HG03432 (cell line): ENCODE measurements at regions not wholly inside any gene's neighbourhood (a gene's known extent, or its start where the extent isn't known, plus 50 kb on each side); places are given as distances from the start of the nearest gene placed in this dataset.
A peak's percentile ranks its signal among the peaks of the same experiment; 100 is the strongest.
"Not testable (repeated sequence)": the region's sequence is repeated elsewhere in the genome, so short reads cannot be mapped to it uniquely, and the experiment has no call there.

ENCODE experiments used
- ATAC-seq: cut with Tn5 transposase; IDR thresholded peaks from one replicate; pipeline ENCODE4 v1.9.1; 2021; ENCODE audit warnings: mild to moderate bottlenecking, moderate library complexity; ENCODE audit not compliant: unreplicated experiment

DNA sequence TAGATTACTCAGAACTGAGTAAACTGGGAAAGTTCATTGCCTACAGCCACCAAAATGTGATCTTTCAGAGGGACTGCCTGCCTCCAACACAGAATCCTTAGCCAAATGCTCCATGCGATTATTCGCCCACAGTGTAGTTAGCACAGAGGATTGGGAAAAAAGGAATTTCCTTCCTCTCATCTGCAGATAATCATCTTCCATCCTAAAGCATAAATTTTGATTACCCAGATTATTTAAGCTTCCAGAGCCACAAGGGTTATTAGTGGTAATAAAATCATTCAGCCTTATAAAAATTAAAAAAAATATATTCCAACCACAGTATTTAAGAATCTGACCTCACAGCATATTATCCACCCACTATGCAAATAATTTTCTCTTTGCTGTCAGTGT lies 285.3 kb upstream of the GRAMD2B start:
- ATAC-seq: no peak

DNA sequence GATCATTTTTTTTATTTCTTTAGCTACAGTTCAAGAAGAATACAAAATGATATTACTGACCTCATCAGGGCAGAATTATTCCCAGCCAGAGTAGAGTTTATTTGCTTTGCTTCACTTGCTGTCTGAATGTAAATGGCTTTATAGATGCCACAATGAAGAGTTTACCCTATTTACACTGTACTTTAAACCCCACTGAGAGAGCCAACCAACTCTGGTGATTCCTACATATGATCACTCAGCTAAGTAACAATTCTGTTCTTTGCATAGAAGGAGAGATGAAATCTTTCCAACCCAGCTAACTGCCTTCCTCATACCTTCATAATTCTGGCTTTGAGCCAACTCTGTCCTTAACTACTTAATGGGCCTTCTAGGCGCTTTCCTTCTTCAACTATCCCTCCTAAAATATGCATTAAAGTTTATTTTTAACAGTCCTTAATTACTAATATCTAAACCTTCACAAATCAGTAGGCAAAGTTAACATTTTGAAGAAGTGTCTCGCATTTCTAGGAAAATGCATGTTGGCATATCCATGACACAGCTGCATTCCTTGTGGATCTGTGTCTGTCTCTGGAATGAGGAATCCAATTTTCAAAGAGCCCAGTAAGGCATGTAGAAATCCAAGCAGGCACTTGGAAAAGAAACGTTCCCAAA lies 284.8 kb upstream of the GRAMD2B start:
- ATAC-seq: no peak

DNA sequence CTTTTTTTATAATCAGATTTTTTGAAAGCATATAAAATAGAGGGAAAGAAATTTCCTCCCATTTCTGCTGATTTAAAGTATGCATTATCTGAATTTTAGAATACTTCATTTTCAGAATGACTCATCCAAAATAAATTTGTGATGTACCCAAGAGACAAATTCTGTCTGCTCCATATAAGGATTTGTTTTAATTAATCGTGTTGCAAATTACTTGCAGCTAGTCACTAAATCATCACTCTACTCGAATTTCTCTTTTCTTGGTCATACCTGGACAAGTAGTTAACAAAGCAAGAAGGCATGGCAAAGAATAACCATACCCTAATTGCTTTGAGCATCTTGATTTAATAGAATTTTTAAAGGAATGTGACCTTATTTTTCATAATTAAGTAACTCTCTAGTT lies 284.1 kb upstream of the GRAMD2B start:
- ATAC-seq: no peak

DNA sequence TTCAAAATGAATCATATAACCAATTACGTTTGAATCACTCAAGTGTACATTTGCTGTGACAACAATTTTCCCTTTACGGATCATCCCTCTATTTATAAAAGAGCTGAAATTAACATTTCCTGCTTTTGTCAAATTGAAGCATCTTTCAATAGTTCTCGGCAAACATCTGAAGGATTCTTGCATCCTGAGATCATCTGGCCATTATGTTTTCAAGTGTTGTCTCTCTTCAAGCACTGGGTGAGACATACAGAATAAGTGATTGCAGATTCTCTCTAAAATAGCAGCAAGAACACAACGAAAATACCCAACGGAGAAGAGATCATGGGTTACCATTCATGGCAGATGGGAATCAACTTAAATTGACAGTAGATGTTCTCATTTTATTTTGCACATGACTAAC lies 283.4 kb upstream of the GRAMD2B start:
- ATAC-seq: no peak

DNA sequence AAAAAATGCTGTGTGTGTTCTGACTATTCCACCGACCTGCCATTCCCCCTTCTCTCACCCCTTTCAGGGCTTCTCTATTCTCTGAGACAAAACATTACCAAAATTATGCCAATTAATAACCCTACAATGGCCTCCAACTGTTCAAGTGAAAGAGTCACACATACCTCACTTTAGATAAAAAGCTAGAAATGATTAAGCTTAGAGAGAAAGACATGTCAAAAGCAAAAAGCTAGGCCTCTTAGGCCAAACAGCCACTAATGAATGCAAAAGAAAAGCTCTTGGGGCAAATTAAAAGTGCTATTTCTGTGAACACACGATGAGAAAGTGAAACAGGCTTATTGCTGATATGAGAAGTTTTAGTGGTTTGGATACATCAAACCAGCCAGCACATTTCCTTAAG lies 279.6 kb upstream of the GRAMD2B start:
- peak; percentile 63 for ATAC-seq

DNA sequence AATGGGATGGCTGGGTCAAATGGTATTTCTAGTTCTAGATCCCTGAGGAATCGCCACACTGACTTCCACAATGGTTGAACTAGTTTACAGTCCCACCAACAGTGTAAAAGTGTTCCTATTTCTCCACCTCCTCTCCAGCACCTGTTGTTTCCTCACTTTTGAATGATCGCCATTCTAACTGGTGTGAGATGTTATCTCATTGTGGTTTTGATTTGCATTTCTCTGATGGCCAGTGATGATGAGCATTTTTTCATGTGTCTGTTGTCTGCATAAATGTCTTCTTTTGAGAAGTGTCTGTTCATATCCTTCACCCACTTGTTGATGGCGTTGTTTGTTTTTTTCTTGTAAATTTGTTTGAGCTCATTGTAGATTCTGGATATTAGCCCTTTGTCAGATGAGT lies 272.9 kb upstream of the GRAMD2B start:
- ATAC-seq: not testable (repeated sequence)

DNA sequence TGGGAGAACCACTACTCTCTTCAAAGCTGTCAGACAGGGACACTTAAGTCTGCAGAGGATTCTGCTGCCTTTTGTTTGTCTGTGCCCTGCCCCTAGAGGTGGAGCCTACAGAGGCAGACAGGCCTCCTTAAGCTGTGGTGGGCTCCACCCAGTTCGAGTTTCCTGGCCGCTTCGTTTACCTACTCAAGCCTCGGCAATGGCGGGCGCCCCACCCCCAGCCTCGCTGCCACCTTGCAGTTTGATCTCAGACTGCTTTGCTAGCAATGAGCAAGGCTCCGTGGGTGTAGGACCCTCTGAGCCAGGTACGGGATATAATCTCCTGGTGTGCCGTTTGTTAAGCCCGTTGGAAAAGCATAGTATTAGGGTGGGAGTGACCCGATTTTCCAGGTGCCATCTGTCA lies 267.9 kb upstream of the GRAMD2B start:
- ATAC-seq: not testable (repeated sequence)

DNA sequence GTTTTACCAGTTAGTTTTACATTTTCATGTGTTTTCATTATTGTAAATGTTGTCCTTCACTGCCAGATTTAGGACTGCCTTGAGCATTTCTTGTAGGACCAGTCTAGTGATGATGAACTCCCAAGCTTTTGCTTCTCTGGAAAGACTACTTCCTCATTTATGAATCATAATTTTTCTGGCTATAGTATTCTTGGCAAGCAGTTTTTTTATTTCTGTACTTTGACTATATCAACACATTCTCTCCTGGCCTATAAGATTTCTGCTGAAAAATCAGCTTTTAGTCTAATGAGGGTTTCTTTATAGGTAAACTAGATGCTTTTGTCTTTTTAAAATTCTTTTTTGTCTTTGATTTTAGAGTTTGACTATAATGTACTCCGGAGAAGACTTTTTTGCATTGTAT lies 256.8 kb upstream of the GRAMD2B start:
- ATAC-seq: no peak

- ATAC-seq: no peak
These were observed 254.4 kb upstream of the GRAMD2B start for GRCh38 chr5:126168785-126169184.

- ATAC-seq: no peak
These were observed 251.3 kb upstream of the GRAMD2B start for GRCh38 chr5:126171916-126172315.

GRCh38 chr5:126172812-126173211 lies 250.4 kb upstream of the GRAMD2B start:
- no peak for ATAC-seq

GRCh38 chr5:126178521-126178920 lies 244.7 kb upstream of the GRAMD2B start:
- ATAC-seq: no peak

DNA sequence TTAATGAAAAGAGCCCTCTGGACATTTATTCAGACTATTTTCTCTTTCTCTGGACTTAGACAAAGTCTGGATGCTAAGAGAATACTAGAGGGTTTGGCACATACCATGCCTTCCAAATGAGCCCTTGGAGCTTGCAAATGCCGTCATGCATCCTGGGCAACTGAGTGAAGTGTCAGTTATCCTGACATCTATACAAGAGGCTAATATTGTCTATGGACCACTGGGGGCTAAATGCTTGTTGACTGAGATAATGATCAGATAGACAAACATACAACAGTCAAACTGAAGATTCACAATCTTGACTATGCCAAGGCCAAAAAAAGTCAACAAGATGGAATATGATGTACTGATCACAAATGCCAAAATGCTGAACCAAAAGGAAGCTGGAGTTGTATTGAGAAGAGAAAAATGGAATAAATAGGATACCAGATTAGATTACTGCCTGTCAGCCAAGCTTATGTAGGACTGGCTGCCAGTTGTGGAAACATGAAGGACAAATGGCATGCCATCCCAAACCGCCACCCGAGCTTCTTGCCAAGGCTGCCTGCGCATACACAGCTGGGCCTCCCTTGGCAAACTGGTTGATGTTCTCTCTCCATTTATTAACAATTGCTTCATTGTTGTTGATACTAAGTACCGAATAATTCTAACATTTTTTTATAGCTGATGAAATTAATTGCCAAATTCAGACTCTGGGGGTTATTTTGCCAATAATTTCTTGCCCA lies 240.1 kb upstream of the GRAMD2B start:
- no peak for ATAC-seq

DNA sequence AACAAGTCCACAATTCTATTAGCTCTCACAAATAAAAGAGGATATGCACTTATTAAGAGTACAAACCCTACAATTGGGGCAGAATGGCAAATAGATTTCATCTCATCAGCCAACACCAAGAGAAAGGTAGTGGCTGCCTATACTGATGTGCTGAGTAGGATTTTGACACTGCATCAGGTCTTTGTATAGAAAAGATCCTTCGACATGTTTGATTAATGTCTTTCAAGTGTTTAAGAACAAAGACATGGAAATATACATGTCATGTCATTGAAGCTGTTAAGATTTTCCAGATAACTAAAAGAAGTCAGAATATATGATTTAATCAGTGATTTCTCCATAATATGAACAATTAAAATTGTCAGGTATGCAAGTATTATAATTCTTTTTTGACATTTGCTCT lies 238.7 kb upstream of the GRAMD2B start:
- no peak for ATAC-seq

DNA sequence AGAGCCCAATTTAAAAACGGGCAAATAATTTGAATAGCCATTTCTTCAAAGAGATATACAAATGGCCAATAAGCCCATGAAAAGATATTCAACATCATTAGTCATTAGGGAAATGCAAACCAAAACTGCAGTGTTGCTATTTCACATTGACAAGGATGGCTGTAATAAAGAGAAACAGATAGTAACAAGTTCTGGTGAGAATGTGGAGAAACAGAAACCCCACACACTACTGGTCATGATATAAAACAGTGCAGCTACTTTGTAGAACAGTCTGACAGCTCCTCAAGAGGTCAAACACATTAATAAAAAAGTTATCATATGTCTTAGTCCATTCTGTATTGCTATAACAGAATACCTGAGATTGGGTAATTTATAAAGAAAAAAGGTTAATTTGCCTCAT lies 237.0 kb upstream of the GRAMD2B start:
- no peak for ATAC-seq

GRCh38 chr5:126188804-126189203 lies 234.4 kb upstream of the GRAMD2B start:
- ATAC-seq: no peak

- no peak for ATAC-seq
These were observed 234.0 kb upstream of the GRAMD2B start for GRCh38 chr5:126189231-126189630.

DNA sequence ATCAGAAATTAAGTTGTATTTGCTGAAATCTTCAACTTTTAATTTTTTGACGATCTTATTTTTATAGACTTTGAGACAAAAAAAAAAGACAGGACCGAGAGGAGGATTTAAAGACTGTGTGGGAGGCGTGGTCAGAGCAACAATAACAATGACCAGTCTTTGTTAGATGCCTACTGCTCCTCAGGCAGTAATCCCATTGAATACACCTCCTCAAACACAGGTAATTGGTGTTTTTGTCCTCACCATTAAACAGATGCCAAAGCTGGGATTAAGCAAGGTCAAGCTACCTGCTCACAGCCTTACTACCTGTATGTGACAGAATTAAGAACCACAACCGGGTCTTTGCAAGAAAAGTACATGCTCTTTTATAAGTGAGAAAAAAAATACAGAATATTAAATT lies 233.3 kb upstream of the GRAMD2B start:
- no peak for ATAC-seq

DNA sequence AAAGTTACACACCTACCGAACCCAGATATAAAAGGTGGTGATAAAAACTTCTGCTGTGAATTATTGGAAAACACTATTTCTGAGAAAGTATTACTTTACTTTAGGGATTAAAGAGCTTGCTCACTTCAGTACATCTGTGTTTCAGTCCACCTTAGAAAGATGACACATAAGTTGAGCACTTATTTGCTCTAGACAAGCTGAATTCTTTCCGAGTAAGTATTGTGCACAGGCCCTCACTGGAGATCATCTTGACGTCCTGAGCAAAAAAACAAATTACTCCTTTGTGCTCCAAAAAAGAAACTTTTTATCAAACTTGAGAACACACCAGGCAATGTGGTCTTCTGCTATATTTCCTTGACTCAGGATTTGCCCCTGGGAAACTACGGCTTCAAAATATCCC lies 231.0 kb upstream of the GRAMD2B start:
- no peak for ATAC-seq

GRCh38 chr5:126195410-126196100 lies 227.7 kb upstream of the GRAMD2B start:
- ATAC-seq: no peak

DNA sequence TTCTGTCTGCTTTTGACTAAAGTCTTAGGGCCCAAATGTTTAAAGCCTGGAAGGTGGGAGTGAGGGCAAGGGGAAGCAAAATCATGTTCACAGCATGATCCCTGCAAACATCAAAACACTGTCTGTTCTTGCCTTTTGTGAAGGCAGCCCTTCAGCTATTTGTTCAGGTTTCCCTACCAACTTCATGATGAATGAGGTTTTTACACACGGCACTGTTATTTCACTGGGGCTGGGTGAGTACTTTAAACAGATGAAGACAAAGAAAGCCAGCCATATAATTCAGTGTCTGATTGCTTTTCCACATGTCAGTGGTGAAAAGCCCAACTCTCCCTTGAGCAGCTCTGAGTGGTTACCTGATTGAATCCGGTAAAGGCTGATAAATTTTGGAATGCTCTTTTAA lies 224.7 kb upstream of the GRAMD2B start:
- no peak for ATAC-seq

DNA sequence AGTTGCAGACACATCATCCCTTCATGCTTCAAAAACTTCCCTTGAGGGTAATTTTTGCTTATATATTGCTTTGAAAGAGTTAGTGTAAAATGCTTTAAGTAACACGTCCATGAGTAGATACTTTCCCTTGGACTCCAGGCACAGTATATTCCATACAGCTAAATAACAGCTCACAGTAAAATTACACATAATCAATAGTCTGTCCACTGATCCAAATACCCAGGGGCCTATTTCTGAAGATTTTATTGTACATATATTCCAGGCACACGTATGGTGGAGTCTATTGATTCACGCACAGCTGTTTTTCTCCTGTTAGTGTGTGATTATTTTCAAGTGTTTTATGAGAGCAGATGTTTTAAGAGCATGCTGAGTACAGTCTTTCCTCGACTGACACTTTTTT lies 223.7 kb upstream of the GRAMD2B start:
- no peak for ATAC-seq
